ENCODE measurements at regions not wholly inside any gene's neighbourhood (a gene's known extent, or its start where the extent isn't known, plus 50 kb on each side); places are given as distances from the start of the nearest gene placed in this dataset.

DNA sequence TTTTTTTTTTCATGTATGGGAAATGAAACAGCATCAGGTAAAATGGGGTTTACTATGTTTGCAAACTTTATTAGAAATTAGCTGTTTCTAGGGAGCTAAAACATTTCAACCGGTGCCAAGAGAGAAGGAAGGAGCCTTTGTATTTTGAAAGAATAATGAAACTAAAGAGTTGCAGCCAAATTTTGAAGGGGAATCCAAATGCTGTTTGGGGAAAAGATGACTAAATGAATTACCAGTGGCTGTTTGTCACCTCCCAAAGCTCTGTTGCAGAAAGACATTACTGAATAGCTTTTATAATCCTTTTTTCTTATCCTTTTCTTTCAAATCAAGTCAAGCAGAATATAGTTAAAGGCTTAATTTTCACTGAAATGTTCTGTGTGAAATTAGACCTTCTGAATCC, 591.3 kb upstream of the ADGRL2 start:
- TF ChIP-seq, protein P1, sequence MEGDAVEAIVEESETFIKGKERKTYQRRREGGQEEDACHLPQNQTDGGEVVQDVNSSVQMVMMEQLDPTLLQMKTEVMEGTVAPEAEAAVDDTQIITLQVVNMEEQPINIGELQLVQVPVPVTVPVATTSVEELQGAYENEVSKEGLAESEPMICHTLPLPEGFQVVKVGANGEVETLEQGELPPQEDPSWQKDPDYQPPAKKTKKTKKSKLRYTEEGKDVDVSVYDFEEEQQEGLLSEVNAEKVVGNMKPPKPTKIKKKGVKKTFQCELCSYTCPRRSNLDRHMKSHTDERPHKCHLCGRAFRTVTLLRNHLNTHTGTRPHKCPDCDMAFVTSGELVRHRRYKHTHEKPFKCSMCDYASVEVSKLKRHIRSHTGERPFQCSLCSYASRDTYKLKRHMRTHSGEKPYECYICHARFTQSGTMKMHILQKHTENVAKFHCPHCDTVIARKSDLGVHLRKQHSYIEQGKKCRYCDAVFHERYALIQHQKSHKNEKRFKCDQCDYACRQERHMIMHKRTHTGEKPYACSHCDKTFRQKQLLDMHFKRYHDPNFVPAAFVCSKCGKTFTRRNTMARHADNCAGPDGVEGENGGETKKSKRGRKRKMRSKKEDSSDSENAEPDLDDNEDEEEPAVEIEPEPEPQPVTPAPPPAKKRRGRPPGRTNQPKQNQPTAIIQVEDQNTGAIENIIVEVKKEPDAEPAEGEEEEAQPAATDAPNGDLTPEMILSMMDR (IDR thresholded peaks at IDR 0.05; ENCODE audit: low read depth, low read length, missing input control), result no peak
- TF ChIP-seq EGR1 (IDR thresholded peaks at IDR 0.05; ENCODE audit: low read depth in 2 of 2) (no peak), MAX (IDR thresholded peaks at IDR 0.05) (no peak), HNF4A (conservative IDR thresholded peaks at IDR 0.05) (no peak), ZBTB33 (IDR thresholded peaks at IDR 0.05) (no peak), TAF1 (conservative IDR thresholded peaks at IDR 0.05) (no peak), RXRA (IDR thresholded peaks at IDR 0.05) (no peak)
- TF ChIP-seq, protein P2, sequence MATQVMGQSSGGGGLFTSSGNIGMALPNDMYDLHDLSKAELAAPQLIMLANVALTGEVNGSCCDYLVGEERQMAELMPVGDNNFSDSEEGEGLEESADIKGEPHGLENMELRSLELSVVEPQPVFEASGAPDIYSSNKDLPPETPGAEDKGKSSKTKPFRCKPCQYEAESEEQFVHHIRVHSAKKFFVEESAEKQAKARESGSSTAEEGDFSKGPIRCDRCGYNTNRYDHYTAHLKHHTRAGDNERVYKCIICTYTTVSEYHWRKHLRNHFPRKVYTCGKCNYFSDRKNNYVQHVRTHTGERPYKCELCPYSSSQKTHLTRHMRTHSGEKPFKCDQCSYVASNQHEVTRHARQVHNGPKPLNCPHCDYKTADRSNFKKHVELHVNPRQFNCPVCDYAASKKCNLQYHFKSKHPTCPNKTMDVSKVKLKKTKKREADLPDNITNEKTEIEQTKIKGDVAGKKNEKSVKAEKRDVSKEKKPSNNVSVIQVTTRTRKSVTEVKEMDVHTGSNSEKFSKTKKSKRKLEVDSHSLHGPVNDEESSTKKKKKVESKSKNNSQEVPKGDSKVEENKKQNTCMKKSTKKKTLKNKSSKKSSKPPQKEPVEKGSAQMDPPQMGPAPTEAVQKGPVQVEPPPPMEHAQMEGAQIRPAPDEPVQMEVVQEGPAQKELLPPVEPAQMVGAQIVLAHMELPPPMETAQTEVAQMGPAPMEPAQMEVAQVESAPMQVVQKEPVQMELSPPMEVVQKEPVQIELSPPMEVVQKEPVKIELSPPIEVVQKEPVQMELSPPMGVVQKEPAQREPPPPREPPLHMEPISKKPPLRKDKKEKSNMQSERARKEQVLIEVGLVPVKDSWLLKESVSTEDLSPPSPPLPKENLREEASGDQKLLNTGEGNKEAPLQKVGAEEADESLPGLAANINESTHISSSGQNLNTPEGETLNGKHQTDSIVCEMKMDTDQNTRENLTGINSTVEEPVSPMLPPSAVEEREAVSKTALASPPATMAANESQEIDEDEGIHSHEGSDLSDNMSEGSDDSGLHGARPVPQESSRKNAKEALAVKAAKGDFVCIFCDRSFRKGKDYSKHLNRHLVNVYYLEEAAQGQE (IDR thresholded peaks at IDR 0.05), result no peak

All from liver (tissue), 3 donors.